ENCODE measurements at regions not wholly inside any gene's neighbourhood (a gene's known extent, or its start where the extent isn't known, plus 50 kb on each side); places are given as distances from the start of the nearest gene placed in this dataset.

DNA sequence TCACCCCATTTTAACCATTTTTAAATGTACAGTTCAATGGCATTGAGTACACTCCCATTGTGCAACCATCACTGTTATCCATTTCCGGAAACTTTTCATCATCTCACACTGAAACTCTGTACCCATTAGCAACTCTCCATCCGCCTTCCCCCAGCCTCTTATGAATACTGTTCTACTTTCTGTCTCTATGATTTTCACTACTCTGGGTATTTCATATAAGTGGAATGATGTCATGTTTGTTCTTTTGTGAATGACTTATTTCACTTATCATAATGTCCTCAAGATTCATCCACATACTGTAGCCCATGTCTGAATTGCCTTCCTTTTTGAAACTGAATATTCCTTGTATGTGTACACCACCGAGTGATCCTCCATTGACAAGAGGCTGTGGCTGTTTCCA is 92.9 kb upstream of the TOX2 start:
- TF ChIP-seq, protein P1, sequence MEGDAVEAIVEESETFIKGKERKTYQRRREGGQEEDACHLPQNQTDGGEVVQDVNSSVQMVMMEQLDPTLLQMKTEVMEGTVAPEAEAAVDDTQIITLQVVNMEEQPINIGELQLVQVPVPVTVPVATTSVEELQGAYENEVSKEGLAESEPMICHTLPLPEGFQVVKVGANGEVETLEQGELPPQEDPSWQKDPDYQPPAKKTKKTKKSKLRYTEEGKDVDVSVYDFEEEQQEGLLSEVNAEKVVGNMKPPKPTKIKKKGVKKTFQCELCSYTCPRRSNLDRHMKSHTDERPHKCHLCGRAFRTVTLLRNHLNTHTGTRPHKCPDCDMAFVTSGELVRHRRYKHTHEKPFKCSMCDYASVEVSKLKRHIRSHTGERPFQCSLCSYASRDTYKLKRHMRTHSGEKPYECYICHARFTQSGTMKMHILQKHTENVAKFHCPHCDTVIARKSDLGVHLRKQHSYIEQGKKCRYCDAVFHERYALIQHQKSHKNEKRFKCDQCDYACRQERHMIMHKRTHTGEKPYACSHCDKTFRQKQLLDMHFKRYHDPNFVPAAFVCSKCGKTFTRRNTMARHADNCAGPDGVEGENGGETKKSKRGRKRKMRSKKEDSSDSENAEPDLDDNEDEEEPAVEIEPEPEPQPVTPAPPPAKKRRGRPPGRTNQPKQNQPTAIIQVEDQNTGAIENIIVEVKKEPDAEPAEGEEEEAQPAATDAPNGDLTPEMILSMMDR (IDR thresholded peaks at IDR 0.05; ENCODE audit: low read depth, low read length, missing control alignments): no peak
- DNase-seq (ENCODE audit: low read depth): no peak
- H3K4me3 ChIP-seq (ENCODE audit: low read depth, low read length): no peak overlapping the region

DNA sequence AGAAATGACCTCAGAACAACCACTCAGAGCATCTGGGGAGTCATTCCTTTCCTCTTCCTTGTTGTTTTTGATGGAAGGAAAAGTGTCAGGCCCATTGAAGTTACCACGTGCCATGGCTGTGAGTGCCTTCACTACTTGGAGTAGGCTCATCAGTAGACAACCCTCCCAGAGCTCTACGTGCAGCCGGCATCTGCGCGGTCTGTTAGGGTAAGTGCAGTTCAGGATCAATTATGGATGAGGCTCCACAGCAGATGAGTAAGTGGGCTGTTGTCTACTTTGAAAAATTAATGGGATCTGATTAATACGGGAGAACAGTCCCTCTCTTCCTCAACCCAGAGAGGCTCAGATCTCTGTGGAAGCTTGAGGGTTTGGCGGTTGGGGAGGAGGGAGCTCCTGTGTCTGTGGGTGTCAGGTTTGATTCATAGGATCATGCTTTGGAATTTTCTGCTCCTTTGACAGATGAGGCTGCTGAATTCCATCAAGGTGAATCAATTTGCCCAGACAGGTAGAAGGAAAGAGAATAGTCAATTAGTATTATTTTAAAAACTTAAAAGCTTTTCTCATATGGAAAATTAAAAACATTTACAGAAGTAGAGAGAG is 93.8 kb upstream of the TOX2 start:
- no peak for DNase-seq (ENCODE audit: low read depth)
- TF ChIP-seq, protein P1 (IDR thresholded peaks at IDR 0.05; ENCODE audit: low read depth, low read length, missing control alignments): no peak
- H3K4me3 ChIP-seq (ENCODE audit: low read depth, low read length): no peak overlapping the region

DNA sequence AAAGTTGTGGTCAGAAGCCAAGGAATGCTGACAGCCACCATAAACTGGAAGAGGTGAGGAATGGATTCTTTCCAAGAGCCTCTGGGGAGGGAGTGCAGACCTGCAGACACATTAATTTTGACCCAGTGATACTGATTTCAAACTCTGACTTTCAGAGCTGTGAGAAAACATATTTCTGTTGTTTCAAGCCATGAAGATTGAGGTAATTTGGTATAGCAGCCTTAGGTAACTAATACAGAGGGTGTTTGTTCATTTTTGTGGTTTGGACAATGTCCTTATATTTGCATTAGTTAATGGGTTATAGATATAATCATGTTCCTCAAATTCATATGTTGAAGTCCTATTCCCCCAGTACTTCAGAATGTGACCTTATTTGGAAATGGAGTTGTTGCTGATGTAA is 85.4 kb upstream of the GTSF1L start:
- no peak for DNase-seq (ENCODE audit: low read depth)
- no peak overlapping the region for H3K4me3 ChIP-seq (ENCODE audit: low read depth, low read length)
- TF ChIP-seq, protein P1 (IDR thresholded peaks at IDR 0.05; ENCODE audit: low read depth, low read length, missing control alignments): no peak

DNA sequence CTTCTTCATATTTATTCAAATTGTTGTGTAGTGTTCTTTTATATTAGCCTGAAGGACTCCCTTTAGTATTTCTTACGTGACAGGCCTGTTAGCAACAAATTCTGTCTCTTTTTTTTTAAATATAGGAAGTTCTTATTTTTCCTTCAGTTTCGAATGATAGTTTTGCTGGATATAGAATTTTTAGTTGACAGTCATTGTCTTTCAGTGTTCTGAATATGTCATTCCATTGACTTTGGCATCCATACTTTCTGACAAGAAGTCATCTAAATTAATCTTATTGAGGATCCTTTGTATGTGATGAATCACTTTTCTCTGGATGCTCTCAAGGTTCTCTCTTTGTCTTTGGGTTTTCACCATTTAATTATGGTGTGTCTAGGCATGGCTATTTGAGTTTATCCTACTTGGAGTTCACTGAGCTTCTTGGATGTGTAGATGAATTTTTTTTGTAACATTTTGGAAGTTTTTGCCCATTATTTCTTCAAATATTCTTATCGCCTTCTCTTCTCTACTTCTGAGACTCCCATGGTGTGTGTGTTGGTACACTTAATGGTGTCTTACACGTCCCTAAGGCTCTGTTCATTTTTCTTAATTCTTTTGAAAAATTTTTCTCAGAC is 82.5 kb upstream of the GTSF1L start:
- no peak overlapping the region for H3K4me3 ChIP-seq (ENCODE audit: low read depth, low read length)
- no peak for DNase-seq (ENCODE audit: low read depth)
- TF ChIP-seq, protein P1 (IDR thresholded peaks at IDR 0.05; ENCODE audit: low read depth, low read length, missing control alignments): no peak

DNA sequence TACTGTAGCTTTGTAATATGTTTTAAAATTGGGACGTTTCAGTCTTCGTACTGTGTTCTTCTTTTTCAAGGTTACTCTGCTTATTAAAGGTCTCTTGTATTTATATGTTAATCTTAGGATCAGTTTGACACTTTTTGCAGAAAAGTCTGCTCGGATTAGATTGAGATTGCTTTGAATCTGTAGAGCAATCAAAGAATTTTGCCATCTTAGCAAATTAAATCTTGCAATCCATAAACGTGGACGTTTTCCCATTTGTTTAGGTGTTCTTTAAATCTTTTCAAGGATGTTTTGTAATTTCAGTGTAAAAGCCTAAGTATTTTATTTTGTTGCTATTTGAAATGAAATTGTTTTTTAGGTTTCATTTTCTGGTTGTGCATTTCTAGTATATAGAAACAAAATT is 78.0 kb upstream of the GTSF1L start:
- TF ChIP-seq, protein P1 (IDR thresholded peaks at IDR 0.05; ENCODE audit: low read depth, low read length, missing control alignments): no peak
- H3K4me3 ChIP-seq (ENCODE audit: low read depth, low read length): no peak overlapping the region
- no peak for DNase-seq (ENCODE audit: low read depth)

DNA sequence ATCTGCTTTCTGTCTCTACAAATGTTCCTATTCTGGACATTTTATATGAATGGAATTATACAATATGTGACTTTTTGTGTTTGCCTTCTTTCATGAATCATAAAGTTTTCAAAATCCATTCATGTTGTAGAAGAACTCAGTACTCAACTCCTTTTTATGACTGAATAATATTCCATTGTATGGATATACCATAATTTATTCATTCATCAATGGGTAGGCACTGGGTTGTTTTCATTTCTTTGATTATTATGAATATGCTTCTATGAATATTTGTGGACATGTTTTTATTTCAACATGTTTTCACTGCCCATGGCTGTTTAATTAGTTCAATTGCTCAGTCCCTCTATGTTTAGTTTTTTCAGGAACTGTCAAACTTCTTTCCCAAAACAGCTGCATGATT is 76.5 kb upstream of the GTSF1L start:
- TF ChIP-seq, protein P1 (IDR thresholded peaks at IDR 0.05; ENCODE audit: low read depth, low read length, missing control alignments): no peak
- no peak overlapping the region for H3K4me3 ChIP-seq (ENCODE audit: low read depth, low read length)
- no peak for DNase-seq (ENCODE audit: low read depth)

DNA sequence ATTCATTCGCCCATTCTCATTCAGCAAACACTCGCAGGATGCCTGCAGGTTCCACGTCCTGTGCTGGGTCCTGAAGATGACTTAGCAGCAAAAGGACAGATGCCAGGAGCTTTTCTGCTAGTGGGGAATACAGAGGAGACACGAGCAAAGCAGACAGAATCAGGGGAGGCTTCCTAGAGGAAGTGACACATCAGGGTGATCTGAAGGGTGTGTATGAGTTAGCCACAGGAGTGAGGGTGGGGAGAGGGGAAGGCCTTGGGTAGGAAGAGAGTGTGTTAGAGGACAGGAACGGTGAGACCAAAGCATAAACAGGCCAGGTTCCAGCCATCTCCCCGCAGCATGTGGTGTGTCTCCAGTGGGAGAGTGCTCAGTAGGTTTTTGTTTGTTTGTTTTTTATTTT is 73.4 kb upstream of the GTSF1L start:
- no peak for DNase-seq (ENCODE audit: low read depth)
- no peak overlapping the region for H3K4me3 ChIP-seq (ENCODE audit: low read depth, low read length)
- TF ChIP-seq, protein P1 (IDR thresholded peaks at IDR 0.05; ENCODE audit: low read depth, low read length, missing control alignments): no peak

Data from GM12864 (cell line).